Activated CD8-positive, alpha-beta memory T cell treated with anti-CD3 and anti-CD28 coated beads, Interleukin-2, amount 50 U/mL, for 1 hour (primary cell): ENCODE measurements at regions not wholly inside any gene's neighbourhood (a gene's known extent, or its start where the extent isn't known, plus 50 kb on each side); places are given as distances from the start of the nearest gene placed in this dataset.
"Not testable (repeated sequence)": the region's sequence is repeated elsewhere in the genome, so short reads cannot be mapped to it uniquely, and the experiment has no call there.

Experiments used
- DNase-seq: peaks from one replicate; pipeline ENCODE4 v3.0.0-alpha.2; 2020; ENCODE audit errors: extremely low read depth

- no peak for DNase-seq
Measured at GRCh38 chr10:123270221-123270620, 116.0 kb downstream of the BUB3 start.

- no peak for DNase-seq
Measured at GRCh38 chr10:123270806-123271205, 116.6 kb downstream of the BUB3 start.

DNA sequence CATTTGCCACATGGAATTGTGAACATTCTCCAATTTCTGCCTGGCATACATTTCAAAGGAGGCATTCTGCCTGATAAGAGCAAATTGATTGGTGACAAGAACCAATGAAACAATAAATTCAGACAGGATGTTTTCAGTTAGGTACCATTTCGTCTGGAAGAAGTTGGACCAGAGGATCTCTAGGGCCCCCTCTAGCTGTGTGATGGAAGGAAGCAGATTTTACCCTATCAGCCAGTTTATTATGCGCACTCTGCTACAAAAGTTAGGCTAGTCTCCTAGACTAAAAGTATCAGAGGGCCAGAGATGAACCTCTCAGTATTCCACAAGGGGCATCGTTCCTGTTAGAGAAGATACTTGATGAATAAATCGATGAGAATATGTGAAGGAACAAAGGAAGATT is 118.0 kb downstream of the BUB3 start:
- no peak for DNase-seq

DNA sequence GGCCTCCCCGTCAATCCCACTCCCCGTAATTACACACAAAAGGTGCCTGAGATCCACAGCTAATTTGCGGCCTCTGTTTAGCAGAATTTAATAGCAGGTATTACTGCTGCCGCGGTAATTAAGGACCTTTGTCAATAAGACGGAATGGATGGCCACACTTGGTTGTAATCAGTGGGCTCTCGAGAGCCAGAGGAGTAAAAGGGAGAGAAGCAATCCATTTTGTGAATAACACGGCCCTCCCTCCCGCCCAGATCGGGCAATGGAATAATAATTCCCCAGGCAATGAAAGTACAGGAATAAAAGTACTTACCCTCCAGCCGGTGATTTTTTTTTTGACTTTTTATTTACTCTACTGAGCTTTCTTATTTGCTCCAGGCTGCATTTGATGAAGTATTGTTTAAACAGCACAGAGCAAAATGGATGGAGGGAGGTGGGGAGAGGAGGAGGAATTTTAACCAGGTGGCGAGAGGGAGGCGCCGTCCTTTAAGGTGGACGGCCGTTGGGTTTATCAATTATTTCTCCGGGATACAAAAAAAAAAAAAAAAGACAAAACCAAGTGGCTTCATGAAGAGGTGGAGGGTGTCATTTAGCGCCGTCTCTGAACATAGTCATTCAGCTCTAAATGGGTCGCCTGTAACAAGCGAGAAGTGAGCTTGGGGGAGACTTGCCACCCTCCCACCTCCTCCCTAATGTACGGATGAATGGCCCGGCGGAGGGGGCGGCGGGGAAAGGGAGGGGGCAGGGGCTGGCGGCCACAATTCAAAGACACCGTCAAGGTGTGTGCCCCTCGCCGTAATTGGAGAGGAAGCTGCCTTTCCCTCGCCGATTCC is 120.3 kb downstream of the BUB3 start:
- no peak for DNase-seq

GRCh38 chr10:123275136-123275564 is 120.9 kb downstream of the BUB3 start:
- DNase-seq, result no peak

GRCh38 chr10:123278445-123278844 is 124.2 kb downstream of the BUB3 start:
- no peak for DNase-seq

DNA sequence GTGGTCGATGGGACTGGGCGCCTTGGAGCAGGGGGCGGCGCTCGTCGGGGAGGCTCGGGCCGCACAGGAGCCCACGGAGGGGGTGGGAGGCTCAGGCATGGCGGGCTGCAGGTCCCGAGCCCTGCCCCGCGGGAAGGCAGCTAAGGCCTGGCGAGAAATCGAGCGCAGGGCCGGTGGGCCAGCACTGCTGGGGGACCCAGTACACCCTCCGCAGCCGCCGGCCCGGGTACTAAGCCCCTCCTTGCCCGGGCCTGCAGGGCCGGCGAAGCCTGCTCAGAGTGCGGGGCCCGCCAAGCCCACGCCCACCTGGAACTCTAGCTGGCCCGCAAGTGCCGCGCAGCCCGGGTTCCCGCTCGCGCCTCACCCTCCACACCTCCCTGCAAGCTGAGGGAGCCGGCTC is 129.2 kb downstream of the BUB3 start:
- not testable (repeated sequence) for DNase-seq

GRCh38 chr10:123284022-123284421 is 129.8 kb downstream of the BUB3 start:
- DNase-seq, result no peak

GRCh38 chr10:123287594-123288247 is 133.5 kb downstream of the BUB3 start:
- no peak for DNase-seq

- DNase-seq, result no peak
Measured at GRCh38 chr10:123289432-123289831, 135.2 kb downstream of the BUB3 start.

DNA sequence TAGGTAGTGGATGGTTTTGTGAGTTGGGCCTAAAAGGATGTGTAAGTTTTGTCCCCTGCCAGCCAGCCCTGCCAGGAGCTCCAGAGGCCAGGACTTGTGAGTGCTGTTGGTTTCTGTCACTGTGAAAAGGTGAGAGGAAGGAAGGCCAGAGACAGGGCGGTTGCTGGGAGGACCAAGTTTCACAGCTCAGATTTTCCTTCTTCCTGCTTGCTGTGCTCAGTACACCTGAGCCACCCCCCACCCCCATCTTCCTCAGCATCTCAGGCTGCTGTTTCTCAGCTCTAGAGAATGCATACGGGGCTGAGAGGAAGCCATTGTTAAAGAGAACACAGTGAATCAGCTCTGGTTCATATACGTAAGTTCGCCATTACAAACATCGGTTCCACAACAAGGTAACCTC is 139.9 kb downstream of the BUB3 start:
- DNase-seq, result no peak

- no peak for DNase-seq
Measured at GRCh38 chr10:123294886-123295285, 140.7 kb downstream of the BUB3 start.

DNA sequence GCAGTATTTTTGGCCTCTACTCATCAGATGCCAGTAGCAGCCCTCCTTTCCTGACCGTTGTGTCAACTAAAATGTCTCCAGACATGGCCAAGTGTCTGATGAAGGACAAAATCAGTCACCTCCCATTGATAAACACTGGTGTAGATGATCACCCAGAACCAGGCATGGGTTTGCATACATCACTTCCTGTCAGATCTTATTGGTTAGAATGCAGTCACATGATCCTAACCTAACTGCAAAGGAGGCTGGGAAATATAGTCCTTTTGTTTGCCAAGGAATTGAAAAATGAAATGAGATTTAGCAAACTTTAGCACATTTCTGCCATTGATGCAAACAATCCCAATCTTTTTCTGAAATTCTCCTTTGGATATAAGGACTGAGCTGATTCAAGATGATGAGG is 141.4 kb downstream of the BUB3 start:
- no peak for DNase-seq

- DNase-seq, result no peak
Measured at GRCh38 chr10:123297175-123297574, 143.0 kb downstream of the BUB3 start.

- no peak for DNase-seq
Measured at GRCh38 chr10:123298583-123298982, 144.4 kb downstream of the BUB3 start.

DNA sequence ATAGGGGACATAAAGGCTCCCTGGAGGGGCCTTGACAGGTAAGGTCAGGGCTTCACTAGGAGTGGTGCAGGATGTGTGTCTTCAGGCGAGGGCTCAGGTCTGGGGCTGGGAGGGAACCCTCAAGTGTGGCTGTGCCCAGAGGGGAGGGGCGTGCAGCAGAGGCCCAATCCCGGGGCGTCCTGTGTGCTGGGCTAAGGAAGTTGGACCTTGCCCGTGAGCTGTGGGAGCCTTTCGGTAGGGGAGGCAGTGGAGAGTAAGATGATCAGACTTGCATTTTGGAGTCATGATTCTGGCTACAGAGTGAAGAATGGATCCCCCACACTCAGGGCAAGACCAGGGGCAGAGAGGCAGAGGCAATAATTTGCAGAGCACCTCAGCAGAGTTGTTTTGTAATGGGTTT is 145.4 kb downstream of the BUB3 start:
- no peak for DNase-seq

GRCh38 chr10:123301077-123301857 is 147.1 kb downstream of the BUB3 start:
- no peak for DNase-seq

DNA sequence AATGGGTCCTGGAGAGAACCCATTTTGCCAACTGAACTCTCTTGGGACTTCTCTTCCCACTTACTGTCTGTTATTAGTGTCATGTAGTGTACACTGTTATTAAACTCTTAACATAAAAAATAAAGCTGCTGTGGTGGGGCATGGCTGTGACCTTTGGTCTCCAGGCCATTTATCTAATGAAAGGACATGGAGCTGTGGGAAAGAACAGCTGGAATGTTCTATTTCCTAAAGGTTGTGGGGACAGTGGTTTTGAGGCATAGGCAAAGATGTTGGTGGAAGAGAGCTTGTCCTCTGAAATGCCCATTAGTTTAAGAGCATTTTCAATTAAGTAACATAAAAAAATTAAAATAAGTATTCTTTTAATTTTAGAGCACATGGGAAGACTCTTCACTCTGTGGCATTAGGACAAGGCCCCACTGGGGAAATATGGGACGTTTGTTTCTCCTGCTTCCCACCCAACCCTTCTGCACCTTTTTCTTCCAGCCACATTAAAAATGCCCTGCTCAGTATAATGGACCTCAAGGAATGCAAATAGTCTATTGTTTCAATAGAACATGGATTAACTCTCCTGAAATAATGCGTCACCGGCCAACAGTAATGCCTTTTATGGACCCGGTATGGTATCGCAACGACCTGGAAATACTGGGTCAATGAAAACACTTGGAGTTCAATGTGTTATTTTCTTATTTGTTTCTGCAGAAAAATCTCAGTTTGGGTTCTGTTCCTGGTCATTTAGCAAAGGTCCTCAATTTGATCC is 149.6 kb downstream of the BUB3 start:
- no peak for DNase-seq

GRCh38 chr10:123305671-123306070 is 151.5 kb downstream of the BUB3 start:
- DNase-seq, result no peak

DNA sequence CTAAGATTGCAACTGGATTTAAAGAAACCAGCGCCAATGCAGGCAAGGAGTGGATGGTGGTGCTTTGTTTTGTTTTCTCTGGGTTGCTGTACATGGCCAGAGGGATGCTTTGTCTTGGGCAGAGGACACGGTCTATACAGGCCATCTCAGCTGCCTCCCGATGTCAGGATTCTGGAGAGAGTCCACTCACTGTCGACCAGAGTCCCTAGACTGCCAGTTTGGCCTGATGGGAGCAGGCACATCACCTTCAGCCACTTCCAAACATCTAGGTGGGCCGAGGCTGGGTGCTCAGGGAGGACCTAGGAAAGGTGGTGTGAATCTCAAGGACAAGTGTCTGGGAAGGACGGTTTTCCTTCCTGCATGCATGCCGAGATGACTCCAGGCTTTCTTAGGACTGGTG is 152.1 kb downstream of the BUB3 start:
- DNase-seq, result no peak

DNA sequence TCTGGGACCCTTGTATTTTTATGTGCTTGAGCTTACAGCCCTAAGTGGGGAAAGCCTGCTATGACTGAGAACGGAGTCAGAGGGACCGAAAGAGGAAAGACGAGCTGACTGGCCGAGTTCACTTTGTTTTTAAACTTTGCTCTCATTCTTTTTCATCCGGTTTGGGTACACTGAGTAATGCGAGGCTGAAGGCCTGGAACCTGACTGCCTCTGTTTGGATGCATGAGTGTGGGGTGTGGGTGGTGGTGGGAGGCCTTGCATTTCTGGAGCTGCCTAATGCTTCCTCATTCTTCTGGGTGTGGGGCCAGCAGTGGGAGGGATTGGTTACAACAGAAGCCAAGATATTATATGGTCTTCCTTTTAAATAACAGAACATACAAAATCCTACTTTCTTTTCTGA is 155.5 kb downstream of the BUB3 start:
- no peak for DNase-seq

- DNase-seq, result no peak
Measured at GRCh38 chr10:123316776-123317175, 162.6 kb downstream of the BUB3 start.
